GM23338 (cell line): ENCODE measurements at regions not wholly inside any gene's neighbourhood (a gene's known extent, or its start where the extent isn't known, plus 50 kb on each side); places are given as distances from the start of the nearest gene placed in this dataset.

ENCODE experiments used
- ATAC-seq: fragments of 200-7000 bp; cut with Tn5 transposase; 3 replicates; pipeline ENCODE4 v1.9.1; 2020
- DNase-seq: peaks from one replicate; pipeline ENCODE4 v3.0.0-alpha.2; 2015; ENCODE audit warnings: low spot score
- H2AFZ ChIP-seq: fragments of 200-600 bp; sonication (generic); 2 replicates; pipeline ENCODE4 v1.8.0; 2016; ENCODE audit warnings: antibody characterized with exemption, mild to moderate bottlenecking, moderate library complexity
- H3F3A ChIP-seq: fragments of 200-600 bp; sonication (generic); replicated peaks from 2 replicates; pipeline ENCODE4 v1.8.0; 2017; ENCODE audit warnings: antibody characterized with exemption, mixed run types, low read depth
- H3K27ac ChIP-seq: fragments of 200-600 bp; sonication (generic); 2 replicates; pipeline ENCODE4 v1.6.1; 2016; ENCODE audit warnings: low read depth
- H3K27me3 ChIP-seq: fragments of 200-600 bp; sonication (generic); 2 replicates; pipeline ENCODE4 v1.8.0; 2016; ENCODE audit warnings: mild to moderate bottlenecking, mixed run types, moderate library complexity; ENCODE audit not compliant: insufficient read depth
- H3K36me3 ChIP-seq: fragments of 200-600 bp; sonication (generic); 2 replicates; pipeline ENCODE4 v1.8.0; 2016; ENCODE audit warnings: mild to moderate bottlenecking; ENCODE audit not compliant: insufficient read depth
- H3K4me1 ChIP-seq: fragments of 200-600 bp; sonication (generic); 2 replicates; pipeline ENCODE4 v1.8.0; 2016; ENCODE audit warnings: mild to moderate bottlenecking, moderate library complexity; ENCODE audit not compliant: insufficient read depth
- H3K4me2 ChIP-seq: fragments of 200-600 bp; sonication (generic); 2 replicates; pipeline ENCODE4 v1.7.1; 2017; ENCODE audit warnings: mixed run types
- H3K4me3 ChIP-seq: fragments of 200-600 bp; sonication (generic); 2 replicates; pipeline ENCODE4 v1.6.1; 2016; ENCODE audit warnings: mixed run types
- H3K79me2 ChIP-seq: fragments of 200-600 bp; sonication (generic); replicated peaks from 2 replicates; pipeline ENCODE4 v1.8.0; 2017; ENCODE audit warnings: mild to moderate bottlenecking; ENCODE audit not compliant: insufficient read depth
- H3K9me2 ChIP-seq: fragments of 200-600 bp; sonication (generic); 2 replicates; pipeline ENCODE4 v1.8.0; 2017; ENCODE audit not compliant: insufficient read depth
- H4K20me1 ChIP-seq: fragments of 200-600 bp; sonication (generic); replicated peaks from 2 replicates; pipeline ENCODE4 v1.8.0; 2017; ENCODE audit warnings: mild to moderate bottlenecking; ENCODE audit not compliant: insufficient read depth
- H3K27ac Mint-ChIP-seq: 2 replicates; pipeline ENCODE4 v1.8.0; 2020; ENCODE audit warnings: inconsistent platforms, mild to moderate bottlenecking, moderate library complexity, mixed read lengths
- H3K27me3 Mint-ChIP-seq: 3 replicates; pipeline ENCODE4 v1.8.0; 2022; ENCODE audit warnings: low read depth, mild to moderate bottlenecking, moderate library complexity, mixed read lengths, inconsistent platforms; ENCODE audit not compliant: insufficient read depth, poor library complexity
- H3K36me3 Mint-ChIP-seq: 3 replicates; pipeline ENCODE4 v1.8.0; 2021; ENCODE audit warnings: low read depth, mild to moderate bottlenecking, inconsistent platforms, moderate library complexity, mixed read lengths
- H3K4me1 Mint-ChIP-seq: 3 replicates; pipeline ENCODE4 v1.8.0; 2020; ENCODE audit warnings: mild to moderate bottlenecking, inconsistent platforms, mixed read lengths
- H3K4me3 Mint-ChIP-seq: 3 replicates; pipeline ENCODE4 v1.8.0; 2021; ENCODE audit warnings: moderate library complexity, mild to moderate bottlenecking, inconsistent platforms, mixed read lengths
- H3K9me3 Mint-ChIP-seq: 3 replicates; pipeline ENCODE4 v1.8.0; 2020; ENCODE audit warnings: moderate library complexity, mild to moderate bottlenecking, inconsistent platforms, mixed read lengths
- CREB1 ChIP-seq: fragments of 250-450 bp; sonication (Bioruptor Pico); IDR thresholded peaks from 2 replicates; pipeline ENCODE4 v1.5.0; 2020; ENCODE audit warnings: low read depth, mild to moderate bottlenecking, moderate library complexity
- EZH2 ChIP-seq: fragments of 200-600 bp; sonication (generic); IDR thresholded peaks from one replicate; pipeline ENCODE4 v1.8.0; 2017; ENCODE audit warnings: antibody characterized with exemption, mild to moderate bottlenecking, low read depth; ENCODE audit not compliant: unreplicated experiment
- JUNB ChIP-seq: IDR thresholded peaks from one replicate; pipeline ENCODE4 v1.6.1; 2016; ENCODE audit warnings: antibody characterized with exemption; ENCODE audit not compliant: unreplicated experiment
- NANOG ChIP-seq: IDR thresholded peaks from 2 replicates; pipeline ENCODE4 v1.6.1; 2016; ENCODE audit warnings: antibody characterized with exemption, borderline replicate concordance
- POLR2AphosphoS5 ChIP-seq: IDR thresholded peaks from 2 replicates; pipeline ENCODE4 v1.6.1; 2016; ENCODE audit warnings: antibody characterized with exemption, low read depth
- STAT1 ChIP-seq: IDR thresholded peaks from one replicate; pipeline ENCODE4 v1.6.1; 2016; ENCODE audit warnings: antibody characterized with exemption; ENCODE audit not compliant: unreplicated experiment
- ZNF114 ChIP-seq: fragments of 250-450 bp; sonication (Bioruptor Pico); IDR thresholded peaks from 2 replicates; pipeline ENCODE4 v1.5.0; 2020; ENCODE audit warnings: mild to moderate bottlenecking, moderate library complexity
- ZNF331 ChIP-seq: fragments of 250-450 bp; sonication (Bioruptor Pico); IDR thresholded peaks from 2 replicates; pipeline ENCODE4 v1.5.0; 2020; ENCODE audit warnings: low read depth, mild to moderate bottlenecking, moderate library complexity
- TF ChIP-seq, protein P1 (sequence below): IDR thresholded peaks from 2 replicates; pipeline ENCODE4 v1.6.1; 2016; ENCODE audit warnings: antibody characterized with exemption
- TF ChIP-seq, protein P2 (sequence below), 2 experiments: fragments of 200-600 bp in 1 of 2; sonication (generic) in 1 of 2; conservative IDR thresholded peaks; 2 replicates each; pipeline versions ENCODE4 v1.5.1 to v1.6.1; 2016 to 2017; ENCODE audit warnings: antibody characterized with exemption in 2 of 2, low read depth in 2 of 2, mild to moderate bottlenecking in 2 of 2, moderate library complexity in 1 of 2
- TF ChIP-seq, protein P3 (sequence below): IDR thresholded peaks from one replicate; pipeline ENCODE4 v1.6.1; 2018; ENCODE audit warnings: antibody characterized with exemption; ENCODE audit not compliant: unreplicated experiment

GRCh38 chr4:4780729-4781244 is 78.7 kb upstream of the MSX1 start (continued):
- TF ChIP-seq, protein P1, sequence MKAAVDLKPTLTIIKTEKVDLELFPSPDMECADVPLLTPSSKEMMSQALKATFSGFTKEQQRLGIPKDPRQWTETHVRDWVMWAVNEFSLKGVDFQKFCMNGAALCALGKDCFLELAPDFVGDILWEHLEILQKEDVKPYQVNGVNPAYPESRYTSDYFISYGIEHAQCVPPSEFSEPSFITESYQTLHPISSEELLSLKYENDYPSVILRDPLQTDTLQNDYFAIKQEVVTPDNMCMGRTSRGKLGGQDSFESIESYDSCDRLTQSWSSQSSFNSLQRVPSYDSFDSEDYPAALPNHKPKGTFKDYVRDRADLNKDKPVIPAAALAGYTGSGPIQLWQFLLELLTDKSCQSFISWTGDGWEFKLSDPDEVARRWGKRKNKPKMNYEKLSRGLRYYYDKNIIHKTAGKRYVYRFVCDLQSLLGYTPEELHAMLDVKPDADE, result no peak
- no peak for TF ChIP-seq POLR2AphosphoS5
- no peak for TF ChIP-seq JUNB
- TF ChIP-seq STAT1, result no peak
- TF ChIP-seq ZNF331 (CRISPR knock-in tag), result no peak

GRCh38 chr4:4779486-4779885 is 80.0 kb upstream of the MSX1 start:
- DNase-seq (no peak), ATAC-seq (no peak)
- Mint-ChIP-seq H3K27ac (no peak overlapping the region), H3K36me3 (no peaks in the 10 kb centered on the region), H3K4me3 (no peak overlapping the region), H3K4me1 (peaks cover 13% of the 10 kb centered on the region), H3K9me3 (no peaks in the 10 kb centered on the region), H3K27me3 (peaks cover 8% of the 10 kb centered on the region)
- Histone ChIP-seq H3K4me3 (no peak overlapping the region), H4K20me1 (no peaks in the 10 kb centered on the region; the same call in 1 of the 2 replicates), H3K36me3 (no peaks in the 10 kb centered on the region), H3K79me2 (no peaks in the 10 kb centered on the region), H3K4me1 (no peaks in the 10 kb centered on the region), H3F3A (no peaks in the 10 kb centered on the region), H2AFZ (no peak overlapping the region), H3K27ac (no peak overlapping the region), H3K27me3 (no peaks in the 10 kb centered on the region), H3K4me2 (no peak overlapping the region), H3K9me2 (no peaks in the 10 kb centered on the region)
- TF ChIP-seq NANOG, result no peak
- TF ChIP-seq, protein P2, sequence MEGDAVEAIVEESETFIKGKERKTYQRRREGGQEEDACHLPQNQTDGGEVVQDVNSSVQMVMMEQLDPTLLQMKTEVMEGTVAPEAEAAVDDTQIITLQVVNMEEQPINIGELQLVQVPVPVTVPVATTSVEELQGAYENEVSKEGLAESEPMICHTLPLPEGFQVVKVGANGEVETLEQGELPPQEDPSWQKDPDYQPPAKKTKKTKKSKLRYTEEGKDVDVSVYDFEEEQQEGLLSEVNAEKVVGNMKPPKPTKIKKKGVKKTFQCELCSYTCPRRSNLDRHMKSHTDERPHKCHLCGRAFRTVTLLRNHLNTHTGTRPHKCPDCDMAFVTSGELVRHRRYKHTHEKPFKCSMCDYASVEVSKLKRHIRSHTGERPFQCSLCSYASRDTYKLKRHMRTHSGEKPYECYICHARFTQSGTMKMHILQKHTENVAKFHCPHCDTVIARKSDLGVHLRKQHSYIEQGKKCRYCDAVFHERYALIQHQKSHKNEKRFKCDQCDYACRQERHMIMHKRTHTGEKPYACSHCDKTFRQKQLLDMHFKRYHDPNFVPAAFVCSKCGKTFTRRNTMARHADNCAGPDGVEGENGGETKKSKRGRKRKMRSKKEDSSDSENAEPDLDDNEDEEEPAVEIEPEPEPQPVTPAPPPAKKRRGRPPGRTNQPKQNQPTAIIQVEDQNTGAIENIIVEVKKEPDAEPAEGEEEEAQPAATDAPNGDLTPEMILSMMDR (conservative IDR thresholded peaks at IDR 0.05; ENCODE audit: low read depth in 2 of 2), result no peak

GRCh38 chr4:4779054-4779453 is 80.4 kb upstream of the MSX1 start:
- no peaks in the 10 kb centered on the region for H3F3A ChIP-seq
- H3K27me3 ChIP-seq, result no peaks in the 10 kb centered on the region
- Mint-ChIP-seq H3K9me3 (no peaks in the 10 kb centered on the region), H3K27me3 (peaks cover 8% of the 10 kb centered on the region), H3K4me3 (no peak overlapping the region), H3K27ac (no peak overlapping the region), H3K4me1 (peaks cover 10% of the 10 kb centered on the region), H3K36me3 (no peaks in the 10 kb centered on the region)
- H3K36me3 ChIP-seq, result no peaks in the 10 kb centered on the region
- no peak overlapping the region for H3K4me3 ChIP-seq
- no peaks in the 10 kb centered on the region; the same call in 1 of the 2 replicates for H4K20me1 ChIP-seq
- DNase-seq (no peak), ATAC-seq (no peak)
- no peaks in the 10 kb centered on the region for H3K79me2 ChIP-seq
- H3K9me2 ChIP-seq, result no peaks in the 10 kb centered on the region
- H3K27ac ChIP-seq, result no peak overlapping the region
- H3K4me1 ChIP-seq, result no peaks in the 10 kb centered on the region
- H2AFZ ChIP-seq, result no peak overlapping the region
- no peak overlapping the region for H3K4me2 ChIP-seq
- no peak for TF ChIP-seq JUNB
- TF ChIP-seq, protein P1, result no peak
- TF ChIP-seq EZH2, result no peak
- no peak for TF ChIP-seq ZNF331 (CRISPR knock-in tag)
- no peak for TF ChIP-seq ZNF114 (CRISPR knock-in tag)
- no peak for TF ChIP-seq POLR2AphosphoS5
- TF ChIP-seq, protein P2 (conservative IDR thresholded peaks at IDR 0.05; ENCODE audit: low read depth in 2 of 2), result no peak
- no peak for TF ChIP-seq CREB1 (CRISPR knock-in tag)
- TF ChIP-seq, protein P3, sequence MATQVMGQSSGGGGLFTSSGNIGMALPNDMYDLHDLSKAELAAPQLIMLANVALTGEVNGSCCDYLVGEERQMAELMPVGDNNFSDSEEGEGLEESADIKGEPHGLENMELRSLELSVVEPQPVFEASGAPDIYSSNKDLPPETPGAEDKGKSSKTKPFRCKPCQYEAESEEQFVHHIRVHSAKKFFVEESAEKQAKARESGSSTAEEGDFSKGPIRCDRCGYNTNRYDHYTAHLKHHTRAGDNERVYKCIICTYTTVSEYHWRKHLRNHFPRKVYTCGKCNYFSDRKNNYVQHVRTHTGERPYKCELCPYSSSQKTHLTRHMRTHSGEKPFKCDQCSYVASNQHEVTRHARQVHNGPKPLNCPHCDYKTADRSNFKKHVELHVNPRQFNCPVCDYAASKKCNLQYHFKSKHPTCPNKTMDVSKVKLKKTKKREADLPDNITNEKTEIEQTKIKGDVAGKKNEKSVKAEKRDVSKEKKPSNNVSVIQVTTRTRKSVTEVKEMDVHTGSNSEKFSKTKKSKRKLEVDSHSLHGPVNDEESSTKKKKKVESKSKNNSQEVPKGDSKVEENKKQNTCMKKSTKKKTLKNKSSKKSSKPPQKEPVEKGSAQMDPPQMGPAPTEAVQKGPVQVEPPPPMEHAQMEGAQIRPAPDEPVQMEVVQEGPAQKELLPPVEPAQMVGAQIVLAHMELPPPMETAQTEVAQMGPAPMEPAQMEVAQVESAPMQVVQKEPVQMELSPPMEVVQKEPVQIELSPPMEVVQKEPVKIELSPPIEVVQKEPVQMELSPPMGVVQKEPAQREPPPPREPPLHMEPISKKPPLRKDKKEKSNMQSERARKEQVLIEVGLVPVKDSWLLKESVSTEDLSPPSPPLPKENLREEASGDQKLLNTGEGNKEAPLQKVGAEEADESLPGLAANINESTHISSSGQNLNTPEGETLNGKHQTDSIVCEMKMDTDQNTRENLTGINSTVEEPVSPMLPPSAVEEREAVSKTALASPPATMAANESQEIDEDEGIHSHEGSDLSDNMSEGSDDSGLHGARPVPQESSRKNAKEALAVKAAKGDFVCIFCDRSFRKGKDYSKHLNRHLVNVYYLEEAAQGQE, result no peak
- no peak for TF ChIP-seq STAT1
- TF ChIP-seq NANOG, result no peak
